HG03378 (cell line): ENCODE measurements at regions not wholly inside any gene's neighbourhood (a gene's known extent, or its start where the extent isn't known, plus 50 kb on each side); places are given as distances from the start of the nearest gene placed in this dataset.
A peak's percentile ranks its signal among the peaks of the same experiment; 100 is the strongest.

ENCODE experiments used
- ATAC-seq: cut with Tn5 transposase; IDR thresholded peaks from one replicate; pipeline ENCODE4 v1.9.1; 2021; ENCODE audit warnings: mild to moderate bottlenecking, moderate library complexity; ENCODE audit not compliant: unreplicated experiment

DNA sequence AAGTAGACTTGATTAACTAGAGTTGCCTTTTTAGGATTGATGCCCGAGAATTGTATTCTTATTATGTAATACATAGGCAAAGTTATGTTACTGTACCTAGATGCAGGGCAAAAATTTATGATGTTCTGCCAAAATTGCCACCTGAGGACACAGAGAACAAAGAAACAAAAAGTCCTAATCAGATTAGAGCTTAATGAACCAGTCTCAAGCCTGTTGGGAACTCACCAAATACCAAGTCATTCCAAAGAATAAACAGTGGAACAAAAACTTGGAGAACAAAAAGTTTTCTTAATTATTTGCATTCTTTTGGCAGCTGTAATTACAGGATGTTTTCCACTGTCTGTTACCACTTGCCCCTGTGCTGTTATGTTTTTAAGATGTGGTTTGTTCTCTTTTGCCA lies 154.7 kb upstream of the SGK1 start:
- no peak for ATAC-seq

DNA sequence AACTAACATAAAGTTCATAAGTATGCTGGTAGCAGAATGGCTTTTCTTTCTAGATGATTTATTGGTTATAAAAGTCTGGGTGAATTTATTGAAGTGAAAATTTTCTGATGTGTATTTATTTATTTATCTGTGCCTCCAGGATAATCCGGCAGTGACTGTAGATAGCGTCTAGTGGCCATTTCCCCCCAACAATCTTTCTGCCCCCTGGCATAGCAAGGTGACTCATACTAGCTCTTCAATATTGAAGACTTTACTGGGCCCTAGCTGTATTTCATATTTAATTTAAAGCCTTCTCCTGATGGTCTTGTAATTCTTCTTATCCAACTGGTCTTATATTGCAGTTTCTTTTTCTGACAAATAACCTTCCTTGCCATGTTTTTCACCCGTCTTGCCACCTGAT lies 154.1 kb upstream of the SGK1 start:
- ATAC-seq, result no peak

DNA sequence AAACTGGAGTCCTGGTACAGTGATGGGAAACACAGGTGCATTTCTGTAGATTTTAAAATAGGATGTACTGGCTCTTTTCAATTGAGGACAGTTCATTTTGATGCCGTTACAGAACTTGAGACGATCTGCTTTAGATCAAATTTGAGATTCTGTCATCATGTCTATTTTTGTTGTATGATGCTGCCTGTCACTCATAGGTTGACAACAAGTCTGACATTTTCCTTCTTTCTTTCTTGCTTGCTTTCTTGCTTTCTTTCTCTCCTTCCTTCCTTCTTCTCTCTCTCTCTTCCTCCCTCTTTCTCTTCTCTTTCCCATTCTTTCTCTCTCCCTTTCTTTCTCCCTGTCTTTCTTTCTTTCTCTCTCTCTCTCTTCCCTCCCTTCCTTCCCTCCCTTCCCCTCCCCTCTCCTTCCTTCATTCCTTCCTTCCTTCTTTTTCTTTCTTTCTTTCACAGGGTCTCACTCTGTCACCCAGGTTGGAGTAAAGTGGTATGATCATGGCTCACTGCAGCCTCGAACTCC lies 152.6 kb upstream of the SGK1 start:
- no peak for ATAC-seq

DNA sequence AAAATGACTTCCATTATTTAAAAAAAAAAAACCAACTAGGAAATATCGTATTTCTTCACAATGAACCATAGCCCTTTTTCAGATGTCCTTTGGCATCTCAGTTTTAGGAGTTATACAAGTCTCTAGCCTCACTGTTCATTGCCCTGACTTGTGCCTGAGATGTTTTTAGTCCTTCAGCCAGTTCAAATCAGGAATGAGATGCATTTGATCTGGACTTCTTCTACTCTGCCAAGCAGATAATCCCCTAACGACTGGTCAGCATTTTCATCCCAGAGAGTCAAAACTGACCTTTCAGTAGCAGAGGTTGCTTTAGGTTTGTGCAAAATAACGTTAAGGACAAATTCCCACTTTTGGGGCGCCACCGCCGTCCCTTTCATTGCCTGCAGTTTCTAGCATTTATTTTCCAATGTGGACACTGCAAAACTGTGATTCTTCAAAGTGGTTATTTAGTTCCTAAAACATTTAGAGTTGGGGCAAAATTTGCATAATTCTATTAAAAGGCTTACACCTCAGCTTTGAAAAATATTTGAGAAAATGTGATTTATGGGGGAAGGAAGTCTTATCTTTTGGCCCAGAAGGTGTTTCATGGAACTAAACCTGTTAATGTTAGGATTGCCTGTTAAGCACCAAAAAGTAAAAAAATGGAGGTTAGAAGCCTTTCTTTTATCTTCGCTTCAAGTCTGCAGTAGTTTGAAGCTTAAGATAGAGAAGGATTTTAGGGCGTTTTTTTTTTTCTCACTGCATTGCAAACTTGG lies 152.0 kb upstream of the SGK1 start:
- no peak for ATAC-seq

DNA sequence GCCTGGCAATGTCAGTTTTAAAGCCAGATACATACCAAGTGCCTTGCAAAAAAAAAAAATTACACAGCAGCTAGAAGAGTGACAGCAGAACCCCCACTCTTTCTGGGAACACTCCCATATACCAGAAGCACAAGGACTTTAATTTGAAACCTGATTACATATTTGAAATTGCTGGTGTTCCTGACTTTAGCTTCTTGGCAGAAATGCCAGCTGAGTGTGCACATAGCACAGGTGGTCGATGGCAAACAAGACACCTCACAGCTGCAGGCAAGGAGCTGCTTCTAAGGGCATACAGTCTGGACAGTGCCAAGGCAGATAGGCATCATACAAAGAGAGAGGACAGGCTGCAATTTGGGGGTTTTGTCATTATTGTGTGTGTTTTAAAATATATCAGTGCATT lies 150.7 kb upstream of the SGK1 start:
- ATAC-seq, result no peak

DNA sequence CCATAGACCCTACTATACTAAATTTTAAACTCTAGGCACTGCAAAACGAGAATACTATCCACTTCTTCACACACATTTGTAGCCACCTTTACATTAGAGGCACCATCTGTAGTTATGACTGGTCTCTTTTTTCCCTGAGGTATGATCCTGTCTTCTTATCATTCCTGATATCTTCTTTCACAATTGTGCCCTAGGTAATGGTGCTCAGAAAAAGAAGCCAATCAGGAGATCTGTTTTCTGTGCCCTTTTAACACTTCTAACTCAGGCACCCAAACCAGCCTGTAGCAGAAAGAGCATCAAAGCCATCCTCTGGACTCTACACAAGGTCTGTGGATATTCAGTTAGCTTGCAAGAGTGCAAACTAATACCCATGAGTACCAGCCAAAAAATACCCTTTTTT lies 149.7 kb upstream of the SGK1 start:
- no peak for ATAC-seq

DNA sequence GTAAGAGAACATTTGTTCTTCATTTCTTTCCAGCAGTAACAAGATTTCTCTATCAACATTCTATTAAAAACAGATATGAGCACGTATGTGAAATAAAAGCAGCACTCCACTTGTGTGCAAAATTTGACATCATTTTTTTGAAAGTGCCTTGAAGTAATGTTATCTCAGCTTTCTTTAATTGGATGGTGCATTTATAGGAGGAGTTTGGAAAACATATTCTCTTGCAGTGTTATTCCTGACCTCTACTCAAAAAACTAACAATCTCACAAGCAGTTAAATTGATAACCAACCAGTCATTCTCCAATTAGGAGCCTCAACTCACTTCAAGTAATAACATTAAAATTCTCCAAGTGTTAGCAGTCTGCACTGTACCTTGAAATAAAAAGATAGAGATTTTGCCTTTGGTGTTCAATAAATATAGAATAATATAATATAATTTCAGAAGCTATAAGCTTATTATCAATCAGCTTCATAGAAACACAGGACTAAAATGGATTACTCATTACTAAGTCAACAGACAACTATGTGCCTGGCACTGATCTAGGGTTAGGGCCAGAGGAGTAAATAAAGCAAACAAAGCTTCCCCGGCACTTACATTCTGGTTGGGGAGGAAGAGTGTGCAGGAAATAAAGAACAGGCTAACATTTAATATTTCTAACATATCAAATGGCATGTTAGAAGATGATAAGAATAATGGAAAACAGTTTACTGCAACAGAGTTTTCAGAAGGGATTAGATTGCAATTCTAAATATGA lies 149.0 kb upstream of the SGK1 start:
- no peak for ATAC-seq

DNA sequence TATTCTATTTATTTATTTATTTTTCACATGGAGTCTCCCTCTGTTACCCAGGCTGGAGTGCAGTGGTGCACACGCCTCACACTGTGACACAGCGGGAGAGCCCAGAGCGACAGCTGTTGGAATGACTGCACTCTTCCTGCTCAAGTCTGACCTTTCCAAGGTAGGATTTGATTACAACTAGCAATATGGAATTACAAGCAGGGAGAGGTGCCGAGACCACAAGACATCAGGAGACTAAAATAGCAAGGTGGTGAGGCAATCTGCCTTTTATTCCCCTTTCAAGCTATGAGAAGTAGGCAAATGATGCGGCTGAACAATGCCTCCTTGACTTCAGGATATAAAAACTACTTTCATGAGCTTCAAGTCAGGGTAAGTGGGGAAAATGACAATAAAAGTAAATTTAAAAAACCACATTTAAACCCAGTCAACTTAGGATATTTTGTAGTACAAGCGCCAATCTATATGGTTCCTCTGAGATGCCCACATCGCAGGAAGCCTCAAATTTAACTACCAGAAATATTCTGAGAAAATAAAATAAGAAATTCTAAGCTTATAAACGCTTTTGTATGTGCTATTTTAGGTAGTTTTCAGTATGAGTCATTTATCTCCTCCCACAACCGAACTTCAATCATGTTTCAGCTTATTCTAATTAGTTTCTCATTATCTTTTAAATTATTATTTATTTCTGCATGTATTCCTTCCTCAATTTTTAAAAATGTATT lies 146.9 kb upstream of the SGK1 start:
- ATAC-seq, result peak; percentile 64

DNA sequence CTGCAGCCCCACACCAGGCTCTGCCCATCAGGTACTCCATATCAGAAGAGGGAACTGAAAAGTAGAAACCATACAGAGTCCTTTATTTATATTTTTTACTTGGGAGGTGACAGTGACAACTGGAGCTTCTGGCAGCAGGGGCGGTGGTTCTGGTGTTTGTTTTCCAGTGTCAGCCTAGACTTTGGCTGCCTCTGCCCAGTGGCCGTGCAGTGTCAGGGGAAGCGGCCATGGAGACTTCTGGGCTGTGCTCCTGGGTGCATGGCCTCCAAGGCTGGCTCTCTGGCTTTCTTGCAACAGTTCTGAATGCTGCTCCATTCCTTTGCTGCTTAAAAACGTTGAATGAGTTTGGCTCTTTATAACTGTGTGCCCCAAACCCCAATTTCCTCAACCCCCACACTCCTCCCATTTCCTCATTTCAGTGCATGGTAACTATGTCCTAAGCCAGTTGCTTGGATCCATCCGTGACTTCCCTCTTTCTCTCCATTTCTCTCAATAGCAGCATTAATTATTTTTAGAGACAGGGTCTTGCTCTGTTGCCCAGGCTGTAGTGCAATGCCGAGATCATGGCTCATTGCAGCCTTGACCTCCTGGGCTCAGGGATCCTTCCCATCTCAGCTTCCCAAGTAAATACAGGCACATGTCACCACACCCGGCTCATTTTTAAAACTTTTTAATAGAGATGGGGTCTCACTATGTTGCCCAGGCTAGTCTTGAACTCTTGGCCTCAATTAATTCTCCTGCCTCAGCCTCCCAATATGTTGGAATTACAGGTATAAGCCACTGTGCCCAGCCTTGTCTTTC lies 141.1 kb upstream of the SGK1 start:
- ATAC-seq, result no peak

DNA sequence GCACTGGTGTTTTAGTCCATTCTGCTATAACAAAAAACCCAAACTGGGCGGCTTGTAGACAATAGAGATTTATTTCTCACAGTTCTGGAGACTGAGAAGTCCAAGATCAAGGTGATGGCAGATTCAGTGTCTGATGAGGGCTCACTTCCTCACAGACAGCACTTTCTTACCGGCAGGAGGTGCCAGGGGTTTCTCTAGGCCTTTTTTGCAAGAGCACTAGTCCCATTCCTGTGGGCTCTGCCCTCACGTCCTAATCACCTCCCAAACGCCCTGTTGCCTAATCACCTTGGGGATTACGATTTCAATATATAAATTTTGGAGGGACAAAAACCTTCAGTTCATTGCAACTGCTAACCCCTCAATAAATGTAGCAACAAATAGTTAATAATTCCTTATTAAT lies 140.0 kb upstream of the SGK1 start:
- no peak for ATAC-seq

DNA sequence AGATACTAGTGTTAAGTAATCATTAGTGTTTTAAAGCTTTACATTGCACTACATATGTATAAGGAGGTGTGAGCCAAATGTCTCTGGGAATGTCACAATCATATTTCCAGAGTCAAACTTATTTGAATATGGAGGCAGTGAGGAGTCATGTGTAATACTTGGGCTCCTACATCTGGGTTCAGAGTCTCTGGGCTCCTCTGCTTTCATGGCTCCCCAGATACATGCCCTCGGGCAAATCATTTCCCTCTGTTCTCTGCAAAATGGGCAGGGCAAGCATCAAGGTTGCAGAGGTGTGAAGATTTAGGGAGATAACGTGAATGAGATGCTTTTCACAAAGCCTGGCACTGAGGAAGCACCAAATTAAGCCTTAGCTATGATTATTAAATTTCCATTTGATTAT lies 138.3 kb upstream of the SGK1 start:
- ATAC-seq, result no peak

DNA sequence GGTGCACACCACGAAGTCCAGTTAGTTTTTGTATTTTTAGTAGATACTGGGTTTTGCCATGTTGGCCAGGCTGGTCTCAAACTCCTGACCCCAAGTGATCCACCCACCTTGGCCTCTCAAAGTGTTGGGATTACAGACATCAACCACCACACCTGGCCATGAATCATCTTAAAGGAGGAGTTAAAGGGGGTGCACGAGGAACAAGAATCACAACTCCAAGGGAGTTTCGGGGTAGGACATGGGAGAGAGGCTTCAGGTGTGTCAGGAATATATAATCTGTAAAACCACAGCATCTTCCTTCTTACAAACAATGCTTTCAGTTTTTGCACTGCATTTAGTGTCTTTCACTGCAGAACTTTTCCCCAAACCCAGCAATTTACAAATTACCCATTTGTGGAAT lies 137.4 kb upstream of the SGK1 start:
- ATAC-seq, result no peak

DNA sequence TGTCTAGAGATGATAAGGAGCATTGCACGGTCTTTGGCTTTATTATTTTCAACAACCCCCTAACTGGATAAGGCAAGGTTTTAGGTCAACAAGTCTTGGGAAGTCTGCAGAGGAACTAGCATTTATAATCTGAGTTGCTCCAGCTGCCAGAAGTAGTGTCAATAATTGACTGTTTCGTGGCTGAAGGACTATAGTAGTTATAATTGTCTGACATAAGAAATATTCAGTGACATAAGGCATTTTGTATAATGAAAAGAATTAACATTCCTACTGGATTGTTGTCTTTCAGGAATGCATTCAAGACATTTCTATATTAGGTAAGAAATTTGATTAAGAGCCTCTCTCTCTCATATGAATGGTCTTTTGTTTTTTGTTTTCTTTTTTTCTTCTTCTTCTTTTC lies 136.9 kb upstream of the SGK1 start:
- ATAC-seq, result no peak

DNA sequence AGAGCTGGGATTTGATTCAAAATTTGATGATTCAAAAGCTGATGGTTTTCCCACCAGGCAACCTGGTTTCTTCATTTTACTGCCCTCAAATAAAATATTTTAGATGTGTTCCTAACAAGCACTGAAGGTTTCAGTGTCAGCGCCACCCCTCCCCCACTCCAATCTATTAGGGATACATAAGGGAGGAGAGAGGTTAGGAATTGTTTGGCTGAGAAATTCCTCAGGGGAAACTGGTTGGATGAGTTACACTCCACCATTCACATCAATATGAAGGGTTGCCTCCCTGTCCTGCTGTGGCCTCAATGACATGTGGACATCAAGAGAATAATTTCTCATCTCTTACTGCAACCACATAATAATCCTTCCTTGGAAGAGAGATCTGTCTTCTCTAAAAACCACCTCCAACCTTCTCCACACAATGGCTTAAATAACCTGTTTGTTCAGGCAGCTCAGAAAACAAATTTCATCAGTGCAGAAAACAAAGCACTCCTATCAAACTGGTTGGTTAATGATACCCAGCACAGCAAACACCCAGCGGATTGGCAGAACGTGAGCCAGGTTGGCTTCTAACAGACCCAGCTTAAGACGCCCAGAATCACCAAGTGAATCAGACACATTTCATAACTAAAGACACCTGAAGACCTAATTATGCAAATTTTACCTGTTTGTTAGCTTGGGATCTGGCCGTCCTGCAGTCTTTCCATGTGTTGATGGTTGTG lies 136.0 kb upstream of the SGK1 start:
- ATAC-seq, result no peak

DNA sequence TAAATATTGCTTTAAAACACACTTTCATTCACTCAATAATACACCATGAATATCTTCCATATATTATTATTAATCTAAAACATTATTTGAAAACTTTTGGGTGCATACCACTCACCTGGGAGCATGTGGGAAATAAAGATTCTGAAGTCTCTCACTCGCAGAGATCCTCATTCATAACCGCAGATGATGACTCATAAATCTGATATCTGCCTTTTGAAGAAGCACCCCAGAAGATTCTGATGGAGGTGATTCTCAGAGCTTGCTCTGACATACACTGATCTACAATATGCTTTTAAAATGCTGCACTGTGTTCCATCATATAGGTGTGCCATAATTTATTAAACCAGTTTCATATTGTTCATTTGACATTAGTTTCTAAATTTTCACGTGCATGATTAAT lies 135.0 kb upstream of the SGK1 start:
- no peak for ATAC-seq

DNA sequence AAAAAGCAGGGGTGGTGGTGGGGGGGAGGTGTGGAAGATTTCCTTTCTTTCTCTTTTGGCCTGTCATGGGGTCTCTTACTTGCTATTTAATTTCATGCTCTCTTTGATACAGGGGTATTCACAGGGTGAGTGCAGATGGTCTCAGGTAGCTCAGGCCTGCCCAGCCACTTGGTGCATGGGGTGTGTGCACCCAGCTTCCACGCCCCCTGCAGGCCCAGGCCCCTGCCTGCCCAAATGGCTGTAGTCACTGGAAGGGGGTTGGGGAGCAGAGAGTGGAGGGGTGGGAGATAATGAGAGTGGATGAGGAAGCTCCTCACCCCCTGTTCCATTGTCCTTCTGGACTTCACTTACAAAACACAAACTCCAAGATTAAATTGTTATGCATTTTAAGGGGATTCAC lies 133.6 kb upstream of the SGK1 start:
- no peak for ATAC-seq

DNA sequence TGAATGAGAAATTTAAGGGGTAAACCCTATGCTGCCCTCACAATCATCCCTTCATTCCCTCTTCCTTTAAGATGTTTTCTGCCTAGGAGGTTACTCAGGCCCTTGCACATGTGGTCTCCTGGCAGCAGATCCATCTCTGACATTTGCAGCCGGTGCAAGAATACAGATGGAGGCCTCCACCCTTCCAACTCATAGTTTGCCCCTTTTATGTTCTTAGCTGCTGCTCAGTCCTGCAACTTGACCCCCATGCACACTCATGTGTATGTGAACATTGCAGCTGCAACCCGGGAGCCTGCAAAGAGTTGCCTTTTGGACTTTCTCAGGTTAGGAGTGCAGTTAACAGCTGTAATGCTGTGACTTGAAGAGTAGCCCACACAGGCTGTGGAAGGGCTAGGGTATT lies 131.9 kb upstream of the SGK1 start:
- ATAC-seq, result no peak

DNA sequence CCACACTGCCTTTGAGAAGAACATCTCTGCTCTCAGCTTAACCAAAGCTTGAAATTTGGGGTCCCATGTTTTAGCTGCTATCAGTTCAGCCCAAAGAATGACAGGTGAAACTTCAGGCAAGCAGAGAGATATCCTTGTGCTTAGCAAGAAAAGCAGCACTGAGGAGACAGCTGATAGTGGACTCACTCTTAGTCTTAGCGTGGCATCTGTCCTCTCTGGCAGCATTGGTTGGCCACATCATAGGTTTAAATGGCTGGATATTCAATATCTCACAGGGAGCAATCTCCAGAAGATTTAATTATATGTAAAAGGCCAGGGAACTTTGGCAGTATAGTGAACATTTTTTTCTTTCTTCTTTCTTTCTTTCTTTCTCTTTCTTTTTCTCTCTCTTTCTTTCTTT lies 131.1 kb upstream of the SGK1 start:
- no peak for ATAC-seq

DNA sequence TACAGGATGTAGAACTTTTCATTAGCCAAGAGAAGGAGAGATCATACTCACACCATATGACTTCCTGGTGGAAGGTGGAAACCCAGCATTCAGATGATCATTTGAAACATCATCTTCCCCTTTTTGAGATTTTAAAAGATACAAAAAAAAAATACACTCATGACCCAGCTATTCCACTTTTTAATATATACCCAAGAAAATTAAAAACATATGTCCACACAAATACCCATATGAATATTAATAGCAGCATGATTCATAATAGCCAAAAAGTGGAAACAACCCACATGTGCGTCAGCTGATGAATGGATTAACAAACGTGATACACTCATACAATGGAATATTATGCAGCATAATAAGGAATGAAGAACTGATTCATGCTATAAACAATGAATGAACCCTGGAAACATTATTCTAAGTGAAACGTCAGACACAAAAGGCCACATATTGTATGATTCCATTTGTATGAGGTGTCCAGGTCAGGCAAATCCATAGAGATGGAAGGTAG lies 130.0 kb upstream of the SGK1 start:
- ATAC-seq, result no peak

DNA sequence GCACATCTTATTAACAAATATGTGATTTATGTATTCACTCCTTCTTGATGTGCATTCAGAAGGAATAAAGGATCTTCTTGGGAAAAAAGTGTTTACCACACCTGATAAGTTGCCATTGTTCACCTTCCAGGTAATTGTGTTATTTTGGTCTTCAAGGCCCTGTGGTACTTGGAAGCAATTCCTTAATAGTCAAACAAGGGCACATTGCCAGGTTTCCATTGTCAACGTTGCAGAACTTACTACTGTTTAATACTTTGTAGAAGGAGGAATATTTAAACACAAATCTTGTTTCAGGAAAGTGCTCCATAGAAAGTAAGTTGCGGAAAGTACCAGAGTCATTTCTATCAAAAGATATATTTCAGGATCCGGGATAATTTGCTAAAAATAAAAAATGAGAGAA lies 129.5 kb upstream of the SGK1 start:
- no peak for ATAC-seq
